NCI-H748 treated with DMSO at 0.1 percent for 48 hours (cell line): ENCODE measurements at regions not wholly inside any gene's neighbourhood (a gene's known extent, or its start where the extent isn't known, plus 50 kb on each side); places are given as distances from the start of the nearest gene placed in this dataset.
"Not testable (repeated sequence)": the region's sequence is repeated elsewhere in the genome, so short reads cannot be mapped to it uniquely, and the experiment has no call there.

Experiments
- DNase-seq: peaks from one replicate; lab custom pipeline; 2025; lab: John Stamatoyannopoulos, UW

DNA sequence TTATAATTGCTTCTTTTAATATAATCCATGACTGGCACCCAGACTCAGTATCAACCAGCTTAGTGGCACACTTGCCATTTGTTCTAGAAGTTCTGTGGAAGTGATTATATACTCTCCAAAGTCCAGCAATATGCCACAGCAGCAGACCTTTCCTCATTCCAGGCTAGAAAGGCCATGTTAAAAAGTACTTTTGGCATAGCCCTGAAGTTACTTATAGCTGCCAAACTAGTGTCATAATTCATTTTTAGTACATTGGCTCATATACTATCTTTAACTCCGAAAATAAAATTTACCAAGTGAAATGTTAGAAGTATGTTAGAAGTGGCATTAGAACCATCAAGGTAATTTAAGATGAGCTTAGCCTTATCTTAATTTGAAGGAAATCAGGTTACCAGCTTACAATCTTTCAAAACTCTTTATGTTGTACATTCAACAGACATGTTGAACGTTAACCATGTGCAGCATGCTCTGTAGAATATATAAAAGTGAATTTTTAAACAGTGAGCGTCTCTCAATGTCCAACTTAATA, 714.2 kb upstream of the LCORL start:
- no peak for DNase-seq

DNA sequence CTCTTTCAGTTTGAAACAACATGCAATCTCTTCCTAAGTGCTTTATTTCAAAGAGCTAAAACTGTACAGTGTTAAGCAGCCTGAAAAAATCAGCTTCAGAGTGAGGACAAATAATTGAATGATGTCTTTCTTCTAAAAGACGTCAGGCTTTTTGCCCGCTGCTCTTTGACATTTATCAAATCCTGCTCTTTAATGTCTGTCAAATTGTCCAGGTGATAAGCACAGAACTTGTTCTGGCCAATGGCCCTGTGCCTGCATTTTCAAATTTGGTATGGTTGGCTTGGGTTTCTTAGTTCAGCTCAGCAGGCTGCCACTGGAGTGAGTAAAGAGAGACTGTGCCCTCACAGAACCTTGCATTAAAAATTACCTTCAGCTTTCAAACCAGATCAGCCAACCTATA, 712.9 kb upstream of the LCORL start:
- no peak for DNase-seq

DNA sequence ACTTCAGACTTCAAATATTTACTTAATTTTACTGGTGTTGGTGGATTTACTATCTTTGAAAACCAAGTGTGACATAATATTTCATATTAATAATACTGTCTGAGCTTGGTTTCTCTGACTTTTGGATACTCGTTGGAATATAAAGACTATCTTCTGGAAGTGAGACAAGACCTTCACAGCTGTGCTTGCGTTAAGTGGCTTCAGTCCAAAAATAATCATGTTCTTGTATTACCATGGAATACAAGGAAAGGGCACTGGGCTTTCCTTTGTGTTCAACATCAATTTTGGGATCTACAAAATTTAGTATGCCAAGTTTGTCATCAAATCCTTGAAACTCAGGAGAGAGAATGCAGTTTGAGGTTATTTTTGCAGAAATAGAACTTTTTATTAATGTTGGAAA, 712.4 kb upstream of the LCORL start:
- no peak for DNase-seq

DNA sequence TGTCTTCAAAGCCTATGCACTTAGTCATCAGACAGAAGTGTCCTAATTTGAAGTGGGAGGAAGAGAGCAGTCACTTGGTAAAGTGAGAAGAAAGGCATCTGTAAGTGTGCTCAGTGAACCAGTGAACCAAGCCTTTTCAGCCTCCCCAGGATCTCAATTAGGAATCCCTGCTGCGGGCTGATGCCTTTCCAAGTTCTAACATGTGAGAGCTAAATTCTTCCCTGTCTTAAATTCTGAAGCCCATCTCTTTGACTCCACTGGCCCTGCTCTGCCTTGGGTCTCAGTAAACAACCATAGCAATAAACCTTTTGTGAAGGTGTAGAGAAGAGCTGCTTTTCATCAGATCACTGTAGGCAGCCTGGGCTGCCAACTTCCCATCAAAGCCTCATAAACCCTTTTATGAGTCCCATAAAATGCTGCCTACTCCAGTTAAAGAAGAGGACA, 701.2 kb upstream of the LCORL start:
- DNase-seq, result no peak

DNA sequence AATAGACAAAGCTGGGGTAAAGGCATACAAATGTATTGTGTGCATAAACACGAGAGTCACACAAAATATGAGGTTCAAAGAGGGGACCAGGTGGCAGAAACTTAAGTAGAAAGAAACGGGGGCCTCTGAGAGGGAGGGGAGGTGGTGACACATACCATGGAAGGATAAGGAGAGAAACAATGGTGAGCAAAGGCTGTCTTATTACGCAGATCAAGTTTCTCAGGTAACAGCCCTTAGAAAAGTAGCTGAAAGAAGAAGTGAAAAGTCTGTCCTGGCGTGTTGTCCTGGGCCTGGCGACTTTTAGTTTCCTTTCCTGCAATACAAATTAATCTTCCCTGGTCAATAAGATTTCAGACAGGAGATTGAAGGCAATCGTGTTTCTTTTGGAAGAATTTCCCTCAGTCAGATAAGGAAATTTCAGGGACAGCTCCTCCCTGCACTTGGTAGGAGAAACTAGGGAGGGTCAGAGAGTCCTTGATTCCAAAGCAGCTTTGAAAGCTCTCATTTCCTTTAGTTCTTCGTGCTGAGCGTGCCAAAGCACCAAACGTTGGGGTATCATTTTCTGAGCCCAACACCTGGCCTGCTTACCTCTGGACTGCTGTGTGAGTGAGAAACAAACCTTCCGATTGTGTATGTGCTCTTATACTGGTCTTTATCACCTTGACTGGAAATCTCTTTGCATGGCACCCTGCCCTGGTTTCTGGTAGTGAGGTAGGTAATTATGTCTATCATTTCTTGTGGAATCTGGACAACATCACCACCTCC, 676.7 kb upstream of the LCORL start:
- DNase-seq, result no peak

DNA sequence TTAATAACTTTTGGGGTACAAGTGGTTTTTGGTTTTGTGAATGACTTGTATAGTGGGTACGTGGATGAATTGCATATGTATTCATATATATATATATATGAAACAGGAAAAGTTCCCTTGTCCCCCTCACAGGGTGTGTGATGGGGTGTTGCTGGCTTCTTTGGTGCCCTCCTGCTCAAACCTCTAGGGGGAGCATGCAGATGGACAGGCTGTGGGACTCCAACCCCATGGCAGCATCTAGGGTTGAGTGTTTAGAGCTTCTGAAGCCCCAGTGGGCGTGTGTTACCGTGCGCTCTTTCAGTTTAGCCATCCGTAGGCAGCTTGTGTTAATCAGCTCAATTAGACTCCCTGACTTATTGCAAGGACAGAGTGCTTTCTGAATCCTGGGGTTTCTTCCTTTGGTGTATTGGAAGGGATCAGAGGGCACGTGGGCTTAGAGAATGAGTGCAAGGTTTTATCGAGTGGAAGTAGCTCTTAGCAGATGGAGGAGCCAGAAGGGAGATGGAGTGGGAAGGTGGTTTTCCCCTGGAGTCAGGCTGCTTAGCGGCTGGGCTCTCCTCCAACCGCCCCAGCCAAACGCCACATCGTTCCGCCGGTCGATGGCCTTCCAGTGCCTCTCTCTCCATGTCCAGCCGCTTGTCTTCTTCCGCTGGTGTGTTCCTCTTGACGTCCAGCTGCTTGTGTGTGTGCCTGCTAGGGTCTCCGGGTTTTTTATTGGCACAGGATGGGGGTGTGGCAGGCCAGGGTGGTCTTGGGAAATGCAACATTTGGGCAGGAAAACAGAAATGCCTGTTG, 674.4 kb upstream of the LCORL start:
- DNase-seq, result no peak

DNA sequence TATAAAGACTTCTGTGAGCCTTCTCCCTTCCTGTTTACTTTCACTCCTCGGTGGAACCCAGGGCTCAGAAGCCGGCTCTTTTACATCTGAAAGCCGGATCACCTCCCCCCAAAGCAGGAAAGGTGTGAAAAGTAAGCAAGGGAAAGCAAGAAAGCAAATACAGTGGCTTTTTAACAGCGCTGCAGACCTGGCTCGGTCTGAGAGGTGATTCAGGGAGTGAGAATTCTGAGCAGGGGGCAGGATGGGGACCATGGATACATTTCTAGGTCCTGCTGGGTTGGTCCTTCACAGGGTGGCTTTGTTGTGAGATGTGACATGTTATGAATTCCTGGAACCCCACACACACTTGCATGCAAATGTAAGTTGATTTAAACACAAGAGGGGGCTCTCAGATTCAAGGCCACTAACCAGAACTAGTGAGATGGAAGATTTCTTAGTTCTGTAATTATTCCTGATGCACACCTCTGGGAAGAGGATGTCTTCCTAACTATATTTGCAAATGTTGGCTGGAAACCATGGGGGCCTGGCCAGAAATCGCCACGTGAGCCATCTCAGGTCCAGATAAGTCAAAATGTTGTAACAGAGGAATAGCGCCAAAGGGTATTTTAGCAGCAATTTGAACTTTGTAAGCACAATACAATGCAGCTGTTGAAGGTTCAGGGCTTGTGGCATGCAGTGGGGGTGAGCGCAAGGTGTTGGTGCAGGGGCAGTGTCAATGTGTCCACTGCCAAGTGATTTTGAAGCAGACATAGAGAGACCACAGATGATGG, 670.1 kb upstream of the LCORL start:
- no peak for DNase-seq

DNA sequence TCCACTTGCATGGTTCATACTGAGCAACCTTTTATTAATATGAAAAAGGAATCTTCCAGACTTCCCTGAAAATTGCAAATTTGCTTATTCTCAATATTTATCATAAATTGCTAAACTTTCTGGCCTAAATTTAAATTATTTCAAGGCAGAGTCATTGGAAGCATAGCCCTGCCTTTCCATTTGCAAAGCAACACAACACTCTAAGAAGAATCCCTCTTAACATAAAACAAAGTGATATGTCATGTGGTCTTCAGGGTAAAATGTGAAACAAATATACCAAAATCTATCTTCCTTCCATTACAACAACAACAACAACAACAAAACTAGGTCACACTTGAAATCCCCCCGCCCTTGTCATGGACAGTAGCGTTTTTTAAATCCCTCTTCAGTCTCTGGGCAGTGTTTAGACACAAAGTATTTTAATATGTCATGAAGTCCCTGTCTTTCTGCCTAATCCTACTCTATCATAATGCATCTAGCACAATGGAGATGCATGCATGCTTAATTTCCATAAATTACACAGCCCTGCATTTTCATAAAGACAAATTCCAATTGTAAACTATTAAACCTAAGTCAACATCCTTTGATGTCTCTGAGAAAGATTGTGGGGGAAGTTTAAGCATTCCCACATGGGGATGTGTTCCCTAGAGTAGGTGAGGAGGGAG, 668.9 kb upstream of the LCORL start:
- no peak for DNase-seq

DNA sequence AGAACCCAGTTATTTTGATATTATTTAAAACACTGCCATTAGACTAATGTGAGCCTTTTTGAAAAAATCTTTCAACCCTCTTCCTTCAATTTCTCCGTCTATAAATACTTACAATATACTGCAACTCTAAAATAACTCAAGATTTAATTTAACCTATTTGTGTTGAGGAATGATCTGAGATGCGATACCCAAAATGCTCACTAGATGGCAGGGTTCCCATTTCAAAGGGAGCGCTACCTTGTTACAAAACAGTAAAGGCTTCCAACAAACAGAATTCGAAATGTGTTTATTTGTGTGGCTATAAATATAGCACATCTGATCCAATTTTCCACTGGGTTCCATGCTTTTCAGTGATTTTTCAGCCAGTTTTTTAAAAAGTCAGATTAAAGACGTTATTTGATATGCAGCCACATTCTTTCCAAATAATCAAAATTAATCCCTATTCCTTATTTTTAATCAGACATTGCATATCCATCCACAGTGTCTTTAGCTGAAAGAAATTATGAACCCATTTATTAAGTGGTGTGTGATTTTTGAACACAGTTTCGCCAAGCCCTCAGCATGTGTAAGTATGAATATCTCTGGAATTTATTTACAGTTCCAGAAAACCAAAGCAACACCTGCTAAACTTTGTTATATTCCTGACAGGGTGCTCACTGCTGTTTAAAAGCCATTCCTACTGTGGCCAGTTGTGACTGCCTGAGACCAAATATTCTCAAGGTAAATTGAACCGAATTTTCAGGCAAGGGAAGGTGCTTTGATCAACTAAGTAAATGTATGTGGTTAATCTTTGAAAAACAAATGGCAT, 668.0 kb upstream of the LCORL start:
- peak; percentile 17 for DNase-seq

DNA sequence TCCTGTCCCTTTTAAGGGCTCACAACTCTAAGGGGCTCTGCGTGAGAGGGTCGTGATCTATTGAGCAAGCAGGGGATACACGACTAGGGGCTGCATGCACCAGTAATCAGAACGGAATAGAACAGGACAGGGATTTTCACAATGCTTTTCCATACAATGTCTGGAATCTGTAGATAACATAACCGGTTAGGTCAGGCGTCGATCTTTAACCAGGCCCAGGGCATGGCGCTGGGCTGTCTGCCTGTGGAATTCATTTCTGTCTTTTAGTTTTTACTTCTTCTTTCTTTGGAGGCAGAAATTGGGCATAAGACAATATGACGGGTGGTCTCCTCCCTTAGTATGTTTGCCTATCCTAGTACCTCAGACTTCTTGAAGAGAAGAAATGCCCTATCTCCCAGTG, 666.8 kb upstream of the LCORL start:
- not testable (repeated sequence) for DNase-seq

DNA sequence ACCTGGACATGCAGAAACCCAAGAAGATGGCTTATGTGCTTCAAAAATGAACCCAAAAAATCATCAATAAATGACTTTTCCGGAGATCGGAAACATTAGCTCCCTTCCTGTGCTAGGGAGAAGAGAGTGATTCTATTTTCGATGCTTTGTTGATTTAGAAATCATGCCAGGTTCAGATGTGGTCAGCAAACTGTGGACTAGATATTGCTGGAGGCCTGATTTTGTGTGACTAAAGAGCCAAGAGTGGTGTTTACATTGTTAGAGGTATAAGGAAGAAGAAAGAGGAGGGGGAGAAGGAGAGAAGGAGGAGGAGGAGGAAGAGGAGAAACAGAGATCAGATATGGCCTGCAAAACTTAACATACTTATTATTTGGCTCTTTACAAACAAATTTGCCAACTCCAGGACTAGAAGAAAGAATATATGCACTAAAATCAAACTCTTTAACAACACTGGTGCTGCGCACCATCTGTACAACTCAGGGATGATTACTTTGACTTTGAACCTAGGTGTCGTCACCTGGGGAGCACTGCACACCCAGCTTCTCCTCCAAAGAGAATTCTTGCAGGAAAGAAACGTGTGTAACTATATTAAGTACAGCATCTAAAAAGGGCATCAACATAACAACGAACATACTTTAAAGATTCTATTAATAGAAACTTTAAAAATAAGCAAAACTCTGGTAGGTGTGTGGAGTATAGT, 664.9 kb upstream of the LCORL start:
- DNase-seq, result no peak

DNA sequence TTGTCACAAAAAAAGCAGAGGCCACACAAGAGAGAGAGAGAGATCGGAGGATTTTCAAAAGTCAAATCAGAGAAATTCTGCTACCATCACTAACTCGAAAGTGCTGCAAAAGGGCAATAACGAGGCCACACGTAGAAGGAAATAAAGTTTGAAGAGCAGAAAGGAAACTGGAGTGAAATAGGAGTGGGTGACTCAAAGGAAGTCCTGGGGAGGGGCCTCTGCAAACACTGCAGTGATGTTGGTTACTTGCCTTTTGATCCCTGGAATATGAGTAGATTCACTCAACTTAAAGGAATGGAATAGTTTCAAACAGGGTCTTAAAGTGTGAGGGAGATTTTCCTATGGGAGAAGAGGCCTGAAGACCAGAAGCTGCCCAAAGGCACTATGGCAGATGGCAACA, 663.4 kb upstream of the LCORL start:
- DNase-seq, result no peak

DNA sequence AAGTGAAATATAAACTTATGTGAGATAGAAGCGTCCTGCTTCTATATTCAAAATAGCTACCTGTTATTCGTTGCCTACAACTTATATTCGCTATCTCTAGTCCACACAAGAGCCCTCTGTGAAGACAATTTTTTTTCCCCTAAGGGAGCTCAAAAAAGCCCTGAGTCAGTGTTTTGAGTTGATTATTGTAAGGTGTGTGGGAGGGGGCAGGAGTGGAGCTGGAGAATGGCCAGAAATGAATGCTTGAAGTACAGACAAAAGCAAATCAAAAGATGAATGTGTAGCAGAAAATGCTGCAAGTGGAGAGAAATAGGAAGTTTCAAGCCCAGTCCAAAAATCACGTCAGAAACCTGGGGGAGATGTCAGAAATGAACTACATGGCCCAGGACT, 655.0 kb upstream of the LCORL start:
- DNase-seq, result no peak

DNA sequence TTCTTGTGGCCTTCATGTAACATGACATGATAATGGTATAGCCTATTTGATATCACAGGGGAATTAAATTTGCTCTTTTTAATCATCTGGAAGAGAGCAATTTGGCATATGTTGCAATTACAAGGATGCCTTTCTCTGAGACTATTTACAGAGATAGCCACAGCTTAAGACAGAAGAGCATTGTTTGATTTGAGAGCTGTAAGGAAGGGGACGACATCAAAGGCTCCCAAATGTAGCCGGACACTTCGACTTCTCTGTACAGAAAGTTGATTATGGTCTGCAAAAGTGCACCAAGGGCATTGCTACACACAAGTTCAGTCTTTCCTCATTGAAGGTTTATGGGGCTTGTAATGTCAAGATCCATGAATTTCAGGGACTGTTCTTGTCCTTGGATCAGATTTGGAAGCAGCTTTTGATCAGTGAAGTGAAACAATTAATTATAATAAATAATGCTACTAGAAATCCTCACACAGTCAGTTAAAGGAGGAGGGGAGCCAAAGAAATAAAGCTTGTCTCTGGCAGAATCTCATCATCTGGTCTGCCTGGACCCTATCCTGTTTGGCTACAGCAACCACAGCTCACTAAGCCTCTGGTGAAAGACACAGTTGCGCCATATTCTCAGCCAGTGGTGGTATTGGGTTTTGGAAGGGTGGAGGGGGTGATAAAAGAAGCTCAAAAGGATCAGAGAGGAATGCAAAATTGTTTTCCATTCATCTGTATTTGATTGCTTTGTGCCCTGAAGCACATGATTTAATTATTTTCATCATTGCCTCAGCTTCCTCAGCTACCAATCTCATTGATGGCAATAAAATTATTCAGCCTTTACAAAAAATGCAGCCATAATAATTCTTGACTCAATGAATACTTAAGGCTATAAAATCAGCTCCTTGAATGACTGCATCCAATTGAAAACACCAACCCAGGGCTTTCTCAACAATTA, 654.3 kb upstream of the LCORL start:
- no peak for DNase-seq

DNA sequence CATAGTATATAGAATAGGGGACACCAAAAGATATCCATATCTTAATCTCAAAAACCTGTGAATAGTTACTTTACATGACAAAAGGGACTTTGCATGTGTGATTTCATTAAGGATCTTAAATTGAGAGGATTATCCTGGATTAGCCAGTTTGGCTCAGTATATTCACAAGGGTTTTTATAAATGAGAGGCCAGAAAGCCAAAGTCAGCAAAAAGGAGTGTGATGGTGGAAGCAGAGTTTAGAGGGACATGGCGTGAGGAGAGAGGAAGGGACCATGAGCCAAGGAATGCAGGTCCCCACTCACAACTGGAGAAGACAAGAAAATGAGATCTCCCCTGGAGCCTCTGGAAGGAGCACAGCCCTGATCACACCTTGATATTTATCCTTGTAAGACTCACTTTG, 648.5 kb upstream of the LCORL start:
- no peak for DNase-seq

DNA sequence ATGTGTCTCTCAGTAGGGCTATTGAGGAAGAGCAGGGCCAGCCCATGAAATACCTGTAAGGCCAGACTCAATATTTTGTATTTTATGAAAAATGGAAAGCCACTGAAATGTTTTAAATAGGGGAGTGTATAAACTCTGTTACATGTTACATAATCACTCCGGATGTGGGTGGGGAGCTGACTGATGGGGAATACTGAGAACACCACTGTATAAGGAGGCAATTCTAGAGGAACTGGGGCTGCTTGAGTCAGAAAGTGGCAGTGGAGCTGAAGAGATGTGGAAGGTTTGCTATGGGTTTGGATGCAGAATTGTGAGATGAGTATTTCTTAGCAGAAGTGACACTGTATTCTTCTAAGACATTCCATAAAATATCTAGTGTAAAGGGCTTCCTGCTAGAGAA, 647.8 kb upstream of the LCORL start:
- DNase-seq, result no peak

DNA sequence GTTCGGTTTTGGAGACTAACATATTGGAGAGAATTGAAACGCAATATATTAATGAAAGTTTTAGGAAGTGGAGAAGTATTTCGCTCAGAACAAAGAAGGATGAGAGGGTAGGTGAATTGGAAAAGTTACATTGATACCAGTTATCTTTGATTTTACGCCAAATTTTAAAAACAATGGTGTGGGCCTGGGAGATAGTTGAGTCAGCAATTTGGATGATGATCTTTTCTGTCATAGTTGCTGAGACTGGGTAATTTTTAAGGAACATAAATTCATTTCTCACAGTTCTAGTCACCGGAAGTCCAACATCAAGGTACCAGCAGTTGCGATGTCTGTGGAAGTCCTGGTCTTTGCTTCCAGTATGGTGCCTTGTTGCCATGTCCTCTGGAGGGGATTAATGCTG, 644.8 kb upstream of the LCORL start:
- no peak for DNase-seq

DNA sequence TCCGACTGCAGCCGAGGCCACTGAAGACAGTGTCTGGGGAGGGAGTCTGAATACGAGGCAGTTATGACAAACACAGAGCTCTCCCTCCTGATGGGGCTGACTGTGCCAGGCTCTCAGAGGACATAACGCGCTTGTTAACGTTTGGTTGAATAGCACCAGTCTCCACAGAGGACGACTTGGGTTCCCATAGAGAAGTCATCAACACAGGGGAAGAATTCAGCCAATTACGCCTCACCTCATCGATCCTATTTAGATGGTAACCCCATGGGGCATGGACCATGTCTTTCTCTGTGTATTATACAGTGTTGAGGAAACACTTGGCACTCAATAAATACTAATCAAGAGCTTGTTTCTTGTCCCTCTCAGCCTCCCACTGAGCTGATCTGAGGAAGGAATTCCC, 642.6 kb upstream of the LCORL start:
- DNase-seq, result no peak

DNA sequence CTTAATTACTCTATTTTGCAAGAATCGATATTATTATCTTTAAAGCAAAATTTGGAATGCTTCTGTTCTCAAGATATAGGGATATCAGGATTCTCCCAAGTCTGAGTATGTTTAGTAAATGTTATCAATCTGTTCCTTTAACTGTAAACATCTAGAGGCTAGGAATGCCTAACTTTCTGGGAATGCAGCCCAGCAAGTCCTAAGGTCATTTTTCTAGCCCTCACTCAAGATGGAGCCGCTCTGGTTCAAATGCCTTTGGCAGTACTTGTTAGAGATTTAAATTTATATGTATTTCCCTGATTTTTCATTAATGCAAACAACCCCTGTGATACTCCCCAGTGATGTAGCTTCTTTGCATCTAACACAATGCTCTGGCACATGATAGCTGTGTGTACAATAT, 623.8 kb upstream of the LCORL start:
- no peak for DNase-seq
